GM19099 (cell line): ENCODE measurements at regions not wholly inside any gene's neighbourhood (a gene's known extent, or its start where the extent isn't known, plus 50 kb on each side); places are given as distances from the start of the nearest gene placed in this dataset.

Experiments
- POLR2A ChIP-seq: IDR thresholded peaks from 3 replicates; pipeline ENCODE4 v1.6.1; 2011; ENCODE audit warnings: low read depth; ENCODE audit not compliant: insufficient read length; ENCODE audit errors: extremely low read depth

DNA sequence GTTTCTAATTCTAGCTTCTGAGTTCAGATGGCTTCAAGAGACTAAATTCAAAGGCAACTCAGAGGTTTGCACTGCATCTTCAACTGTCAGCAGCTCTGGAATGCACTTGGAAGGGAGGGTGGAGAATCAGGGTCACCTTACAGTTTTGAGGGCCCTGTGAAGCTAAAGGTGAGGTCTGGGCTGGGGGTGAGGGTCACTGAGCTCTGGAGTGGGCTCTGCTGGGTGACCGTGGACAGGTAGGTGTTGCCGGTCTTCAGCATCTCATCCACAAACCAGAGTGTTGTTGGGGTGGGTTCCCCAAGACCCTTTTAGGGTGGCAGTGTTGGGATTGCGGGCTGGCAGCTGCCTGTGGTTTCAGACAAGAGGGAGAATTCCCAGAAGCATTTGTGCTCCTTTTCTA, 70.1 kb upstream of the CXCR4 start:
- TF ChIP-seq POLR2A: no peak

GRCh38 chr2:136185981-136186776, 68.2 kb upstream of the CXCR4 start:
- no peak for TF ChIP-seq POLR2A

DNA sequence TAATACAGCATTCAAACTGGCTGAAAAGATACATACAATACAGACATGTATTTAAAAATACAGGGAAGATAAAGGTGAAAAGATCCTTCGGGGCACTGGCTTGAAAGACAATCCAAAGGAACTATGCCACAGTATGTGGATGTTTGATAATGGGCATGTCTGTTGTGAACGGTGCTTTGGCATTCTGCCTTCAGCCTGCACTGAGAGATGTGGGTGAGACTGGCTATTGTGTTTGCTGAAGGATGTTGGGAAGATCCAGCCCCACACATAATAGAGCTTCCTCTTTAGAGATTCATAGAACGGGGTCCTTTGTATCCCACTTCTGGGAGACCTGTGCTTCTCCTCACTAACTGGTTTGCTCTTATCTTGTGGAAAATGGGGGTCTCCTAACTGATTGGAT, 65.1 kb upstream of the CXCR4 start:
- TF ChIP-seq POLR2A: no peak

GRCh38 chr2:136182315-136182714, 64.4 kb upstream of the CXCR4 start:
- TF ChIP-seq POLR2A: no peak

- no peak for TF ChIP-seq POLR2A
Measured at GRCh38 chr2:136179602-136179975, 61.6 kb upstream of the CXCR4 start.

DNA sequence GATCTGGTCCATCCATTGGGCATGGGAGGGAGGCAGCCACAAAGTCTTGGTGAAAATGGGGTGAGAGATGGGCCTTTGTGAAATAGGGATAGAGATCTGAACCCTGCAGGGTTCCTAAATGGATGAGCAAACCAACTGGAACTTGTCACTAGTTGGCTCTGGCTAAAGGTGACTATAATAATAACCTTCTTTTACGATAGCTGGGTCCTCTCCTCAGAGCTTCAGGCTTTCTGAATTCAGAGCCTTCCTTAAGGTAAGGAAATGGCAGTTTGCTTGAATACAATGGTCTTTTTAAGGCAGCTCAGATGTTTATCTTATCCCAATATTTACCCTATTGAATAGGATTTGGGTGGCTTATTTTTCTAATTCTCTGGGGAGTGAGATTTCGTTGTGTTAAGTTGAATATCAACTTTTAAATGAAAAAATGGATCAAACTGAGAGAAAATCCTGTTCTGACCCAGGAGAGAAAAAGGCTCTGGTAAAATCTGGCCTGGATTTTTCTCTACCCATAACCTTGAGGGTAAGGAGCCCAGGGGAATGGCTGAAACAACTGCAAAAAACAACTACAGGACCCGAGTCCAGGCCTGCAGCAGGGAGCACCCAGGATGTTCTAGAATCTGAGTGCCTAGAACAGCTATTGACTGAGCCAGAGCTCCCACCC, 61.1 kb upstream of the CXCR4 start:
- TF ChIP-seq POLR2A: no peak

- TF ChIP-seq POLR2A: no peak
Measured at GRCh38 chr2:136175868-136176267, 57.9 kb upstream of the CXCR4 start.

DNA sequence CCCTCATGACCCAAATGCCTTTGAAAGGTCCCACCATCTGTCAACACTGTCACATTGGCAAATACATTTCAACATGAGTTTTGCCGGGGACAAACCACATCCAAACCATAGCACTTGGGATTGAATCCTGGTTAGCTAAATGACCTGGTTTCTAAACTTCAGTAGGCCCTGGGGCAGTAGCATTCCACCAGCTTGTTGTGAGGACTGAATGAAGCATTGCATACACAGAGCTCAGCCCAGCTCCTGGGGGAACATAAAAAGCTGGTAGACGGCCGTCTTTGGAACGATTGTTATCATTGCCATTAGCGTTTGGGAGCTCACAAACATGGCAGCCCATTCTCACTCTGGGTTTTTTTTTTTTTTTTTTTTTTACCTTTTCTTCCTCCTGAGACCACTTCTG, 57.5 kb upstream of the CXCR4 start:
- no peak for TF ChIP-seq POLR2A

DNA sequence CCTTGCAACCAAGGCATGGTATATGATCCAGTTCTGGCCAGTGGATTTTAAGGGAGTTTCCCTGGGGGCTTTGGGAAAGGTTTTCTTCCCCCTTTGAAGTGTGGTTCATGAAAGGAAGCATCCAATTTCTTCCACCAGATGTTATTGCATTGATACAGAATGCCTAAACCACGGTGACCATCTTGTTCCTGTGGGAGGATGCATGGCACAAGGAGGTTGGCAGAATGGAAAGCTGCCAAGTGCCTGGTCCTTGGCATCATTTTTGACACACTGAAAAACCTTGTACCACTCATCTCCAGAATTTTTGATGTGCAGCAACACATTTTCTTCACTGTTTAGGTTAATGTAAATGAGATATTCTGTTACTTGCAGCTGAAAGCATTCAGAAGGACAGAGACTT, 55.2 kb upstream of the CXCR4 start:
- no peak for TF ChIP-seq POLR2A

- TF ChIP-seq POLR2A: no peak
Measured at GRCh38 chr2:136171223-136171622, 53.3 kb upstream of the CXCR4 start.

- no peak for TF ChIP-seq POLR2A
Measured at GRCh38 chr2:136168720-136169119, 50.8 kb upstream of the CXCR4 start.

GRCh38 chr2:136167721-136168475, 49.9 kb upstream of the CXCR4 start:
- no peak for TF ChIP-seq POLR2A
